Erythroblast (primary cell): ENCODE measurements at regions not wholly inside any gene's neighbourhood (a gene's known extent, or its start where the extent isn't known, plus 50 kb on each side); places are given as distances from the start of the nearest gene placed in this dataset.
"Not testable (repeated sequence)": the region's sequence is repeated elsewhere in the genome, so short reads cannot be mapped to it uniquely, and the experiment has no call there.

Source experiments
- DNase-seq, 2 experiments: peaks; one replicate each; lab custom pipeline; 2025; lab: John Stamatoyannopoulos, UW
- GATA1 ChIP-seq: IDR thresholded peaks from 2 replicates; pipeline ENCODE4 v1.6.1; 2011; ENCODE audit warnings: low read depth, mild to moderate bottlenecking, control low read depth, low read length, moderate library complexity
- POLR2A ChIP-seq: IDR thresholded peaks from 2 replicates; pipeline ENCODE4 v1.6.1; 2011; ENCODE audit warnings: mild to moderate bottlenecking, low read length

- no peak for DNase-seq
- TF ChIP-seq POLR2A, result no peak
- TF ChIP-seq GATA1, result no peak
Measured at GRCh38 chr10:29734962-29735627, 100.3 kb upstream of the SVIL start.

GRCh38 chr10:29734640-29734961, 99.8 kb upstream of the SVIL start:
- DNase-seq, result no peak
- no peak for TF ChIP-seq POLR2A
- TF ChIP-seq GATA1, result no peak

DNA sequence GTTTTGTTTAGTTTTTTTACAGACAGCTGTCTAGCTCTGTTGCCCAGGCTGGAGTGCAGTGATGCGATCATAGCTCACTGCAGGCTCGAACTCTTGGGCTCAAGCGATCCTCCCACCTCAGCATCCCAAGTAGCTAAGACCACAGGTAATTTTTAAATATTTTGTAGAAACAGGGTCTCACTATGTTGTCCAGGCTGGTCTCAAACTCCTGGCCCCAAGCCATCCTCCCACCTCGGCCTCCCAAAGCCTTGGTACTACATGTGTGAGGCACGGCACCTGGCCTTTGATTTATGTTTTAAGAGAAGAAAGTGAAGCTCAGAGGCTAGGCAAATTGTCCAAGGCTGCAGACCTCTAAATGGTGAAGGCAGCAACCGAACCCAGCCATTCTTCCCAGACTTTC, 98.6 kb upstream of the SVIL start:
- TF ChIP-seq GATA1, result no peak
- no peak for DNase-seq

DNA sequence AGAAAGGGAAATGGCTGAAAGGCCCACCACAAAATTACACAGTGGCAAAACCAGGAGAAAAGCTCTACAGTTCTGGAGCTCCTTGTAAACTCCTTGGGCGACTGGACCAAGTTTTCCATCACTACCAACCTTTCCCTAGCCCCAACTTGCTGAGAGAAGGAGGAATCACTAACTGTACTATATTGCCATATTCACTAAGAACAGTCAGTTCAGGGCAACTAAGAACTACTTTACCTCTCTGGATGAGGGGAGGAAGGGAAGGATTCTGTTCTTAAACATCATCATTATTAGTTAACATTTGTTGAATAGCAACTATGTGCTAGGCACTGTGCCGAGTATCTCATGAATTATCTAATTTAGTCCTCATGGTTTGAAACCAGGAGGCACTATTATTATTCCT, 98.1 kb upstream of the SVIL start:
- no peak for TF ChIP-seq GATA1
- no peak for TF ChIP-seq POLR2A
- no peak for DNase-seq

DNA sequence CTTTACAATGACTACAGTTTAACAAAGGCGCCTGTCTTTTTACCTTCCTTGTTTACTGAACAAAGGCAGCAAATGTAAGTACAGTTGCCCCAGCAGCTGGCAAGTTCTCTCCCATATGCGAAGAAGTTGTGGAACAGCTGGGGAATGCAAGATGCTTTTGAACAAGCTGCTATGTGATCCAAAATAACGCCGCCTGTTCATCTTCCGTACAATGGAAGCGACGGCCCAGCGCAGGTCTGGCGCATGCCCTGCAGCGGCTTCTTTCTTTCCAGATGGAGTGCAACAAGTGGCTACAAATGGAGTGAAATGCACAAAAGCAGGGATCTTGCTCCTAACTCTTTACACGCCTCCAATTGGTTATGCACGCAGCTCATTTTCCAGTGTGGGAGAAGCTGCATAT, 97.0 kb upstream of the SVIL start:
- DNase-seq, result no peak
- TF ChIP-seq POLR2A (no peak), GATA1 (no peak)

DNA sequence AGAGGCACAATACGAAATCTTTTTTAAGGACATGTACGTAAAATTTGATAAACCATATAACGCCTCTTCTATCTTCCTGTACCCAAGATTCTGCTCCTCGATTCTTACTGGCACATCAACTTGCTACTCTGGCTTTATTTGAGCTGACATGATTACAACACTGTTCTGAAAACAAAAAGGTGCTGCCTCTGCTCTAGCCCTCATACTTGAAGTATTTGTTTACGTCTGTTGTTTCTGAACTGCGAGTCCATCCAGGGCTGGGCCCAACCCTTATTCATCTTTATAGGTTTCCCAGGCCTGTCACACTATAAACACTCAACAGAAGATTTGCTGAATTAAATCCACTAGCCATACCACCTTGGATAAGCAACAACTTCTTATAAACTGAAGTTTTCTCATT, 96.2 kb upstream of the SVIL start:
- no peak for DNase-seq
- TF ChIP-seq POLR2A (no peak), GATA1 (no peak)

- no peak for TF ChIP-seq GATA1
- no peak for TF ChIP-seq POLR2A
- DNase-seq, result no peak
Measured at GRCh38 chr10:29730458-29730857, 95.7 kb upstream of the SVIL start.

DNA sequence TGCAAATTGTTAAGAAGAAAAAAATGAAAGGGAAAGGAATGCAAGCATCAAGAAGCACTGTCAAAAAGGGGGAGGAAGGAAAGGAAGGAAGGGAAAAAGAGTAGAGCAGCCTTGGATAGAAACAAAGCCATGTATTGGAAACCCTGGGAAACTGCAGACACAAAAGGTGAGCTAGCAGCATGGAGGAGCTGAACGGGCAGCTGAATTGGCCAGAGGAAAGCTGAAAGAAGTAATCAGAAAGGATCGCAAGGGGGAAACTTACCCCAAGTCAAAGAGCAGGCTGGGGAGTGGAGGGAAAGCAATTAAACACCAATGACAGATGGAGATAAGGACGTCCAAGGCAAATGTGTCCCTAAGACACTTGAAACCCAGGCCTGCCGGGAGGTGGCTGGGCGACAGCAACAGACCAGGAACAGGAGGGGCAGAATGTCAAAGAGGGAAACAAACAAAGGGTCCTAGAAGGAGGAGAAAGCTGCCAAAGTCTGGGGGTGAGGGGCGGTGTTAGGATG, 93.8 kb upstream of the SVIL start:
- no peak for DNase-seq
- TF ChIP-seq GATA1 (no peak), POLR2A (no peak)

- DNase-seq, result not testable (repeated sequence)
Measured at GRCh38 chr10:29725927-29726326, 91.2 kb upstream of the SVIL start.

DNA sequence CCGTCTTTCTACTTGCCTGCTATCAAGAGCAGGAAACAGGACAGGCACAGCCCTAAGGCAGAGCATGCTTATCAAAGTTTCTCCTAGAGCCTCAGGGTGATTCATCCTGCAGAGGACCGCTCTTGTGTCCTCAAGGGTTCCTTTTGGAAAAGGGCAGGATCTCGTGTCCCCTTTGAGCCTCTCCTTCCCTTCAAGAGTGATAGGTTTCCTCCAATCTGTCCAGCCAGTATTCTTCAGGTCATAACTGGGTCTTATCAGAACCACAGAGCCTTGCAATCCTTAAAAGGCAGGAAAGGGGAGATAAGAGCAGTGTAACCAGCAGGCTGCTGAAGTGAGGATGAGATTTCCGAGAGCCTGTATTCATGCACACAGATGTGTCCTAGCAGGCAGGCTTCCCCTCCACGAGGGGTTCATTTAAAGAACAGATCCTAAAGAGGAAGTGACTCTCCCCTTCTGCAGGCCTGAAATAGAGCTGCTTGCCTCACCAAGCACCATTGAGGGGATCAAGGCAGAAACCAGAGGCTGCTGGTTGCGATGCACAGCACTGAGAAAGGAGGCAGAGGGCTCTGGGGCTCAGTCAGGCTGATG, 90.5 kb upstream of the SVIL start:
- no peak for TF ChIP-seq GATA1
- no peak for TF ChIP-seq POLR2A
- no peak for DNase-seq

- DNase-seq, result no peak
- TF ChIP-seq POLR2A, result no peak
- TF ChIP-seq GATA1, result no peak
Measured at GRCh38 chr10:29723726-29724125, 89.0 kb upstream of the SVIL start.

GRCh38 chr10:29722777-29723176, 88.0 kb upstream of the SVIL start:
- TF ChIP-seq POLR2A (no peak), GATA1 (no peak)
- DNase-seq, result no peak

- DNase-seq, result no peak
- TF ChIP-seq POLR2A (no peak), GATA1 (no peak)
Measured at GRCh38 chr10:29720149-29720548, 85.4 kb upstream of the SVIL start.

DNA sequence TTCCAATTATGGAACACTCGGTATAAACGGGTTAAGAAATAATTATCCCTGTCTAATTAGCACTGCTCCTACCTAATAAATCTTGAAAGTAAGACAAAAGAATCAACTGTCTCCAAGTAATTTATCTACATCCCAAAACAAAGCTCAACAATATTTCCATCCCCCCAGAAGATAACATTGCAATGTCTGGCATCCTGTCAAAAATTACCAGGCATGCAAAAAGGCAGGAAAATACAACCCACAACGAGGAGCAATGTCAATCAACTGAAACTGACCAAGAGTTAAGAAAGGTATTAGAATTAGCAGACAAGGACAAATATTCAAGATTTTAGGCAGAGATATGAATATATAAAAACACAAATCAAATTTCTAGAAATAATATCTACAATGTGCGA, 84.5 kb upstream of the SVIL start:
- TF ChIP-seq POLR2A, result no peak
- TF ChIP-seq GATA1, result no peak
- DNase-seq, result no peak

DNA sequence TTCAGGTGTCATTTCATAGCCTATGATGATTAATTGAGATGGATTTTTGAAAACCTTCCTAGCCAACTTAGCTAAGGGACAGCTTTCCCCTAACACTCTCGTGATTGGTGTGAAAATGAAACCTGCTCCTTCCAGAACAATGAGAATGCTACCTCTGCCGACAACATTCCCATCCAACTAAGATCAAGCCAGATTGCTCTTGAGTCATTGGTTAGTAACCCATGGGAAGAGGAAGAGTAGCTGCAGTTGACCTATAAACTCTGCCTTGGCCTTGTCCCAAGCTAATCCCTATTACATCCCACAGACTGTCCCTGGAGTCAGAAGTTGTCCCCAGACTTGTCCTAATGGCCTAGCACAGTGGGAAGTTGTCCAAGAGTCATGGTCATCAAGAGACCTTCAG, 80.5 kb upstream of the SVIL start:
- DNase-seq, result no peak
- TF ChIP-seq POLR2A (no peak), GATA1 (no peak)
